ENCODE measurements at regions not wholly inside any gene's neighbourhood (a gene's known extent, or its start where the extent isn't known, plus 50 kb on each side); places are given as distances from the start of the nearest gene placed in this dataset.

DNA sequence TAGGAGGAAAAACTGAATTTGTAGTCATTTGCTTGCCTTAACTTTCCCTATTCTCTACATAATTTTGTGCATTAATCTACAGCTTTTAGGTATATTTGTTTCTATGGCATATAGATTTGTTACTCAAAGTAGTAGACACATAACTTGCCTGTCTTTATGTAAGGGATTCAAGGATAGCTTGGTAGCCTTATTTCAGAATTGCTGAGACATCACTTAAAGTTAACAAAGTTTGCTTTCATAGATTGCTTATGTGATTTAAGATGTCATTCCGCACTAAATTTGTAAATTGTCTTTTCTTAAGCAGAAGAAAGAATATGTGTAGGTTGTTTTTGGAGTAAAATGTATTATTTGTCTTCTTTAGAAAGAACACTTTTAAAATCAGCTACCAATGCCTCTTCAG, 477.7 kb upstream of the NOVA1 start:
- H3K36me3 ChIP-seq (ENCODE audit: control insufficient read depth in 2 of 2, insufficient read depth in 2 of 2, low read length in 1 of 2) = no peaks in the 10 kb centered on the region
- no peaks in the 10 kb centered on the region for H3K4me1 ChIP-seq (ENCODE audit: control insufficient read depth in 2 of 2, insufficient read depth in 2 of 2, low read length in 1 of 2)
- H3K9me3 ChIP-seq (ENCODE audit: control insufficient read depth in 2 of 2, insufficient read depth in 1 of 2, low read depth in 1 of 2, low read length in 1 of 2) = no peaks in the 10 kb centered on the region
- WGBS, 2 donors = 88% methylated on average over 1 of the region's 1 CpG
- no peaks in the 10 kb centered on the region for H3K27me3 ChIP-seq (ENCODE audit: control insufficient read depth in 1 of 2, insufficient read depth in 2 of 2, low read length in 2 of 2)
- H3K27ac ChIP-seq (ENCODE audit: low read depth in 2 of 2, low read length in 1 of 2) = no peak overlapping the region
- H3K4me3 ChIP-seq (ENCODE audit: low read depth in 1 of 2, low read length in 2 of 2) = no peak overlapping the region

DNA sequence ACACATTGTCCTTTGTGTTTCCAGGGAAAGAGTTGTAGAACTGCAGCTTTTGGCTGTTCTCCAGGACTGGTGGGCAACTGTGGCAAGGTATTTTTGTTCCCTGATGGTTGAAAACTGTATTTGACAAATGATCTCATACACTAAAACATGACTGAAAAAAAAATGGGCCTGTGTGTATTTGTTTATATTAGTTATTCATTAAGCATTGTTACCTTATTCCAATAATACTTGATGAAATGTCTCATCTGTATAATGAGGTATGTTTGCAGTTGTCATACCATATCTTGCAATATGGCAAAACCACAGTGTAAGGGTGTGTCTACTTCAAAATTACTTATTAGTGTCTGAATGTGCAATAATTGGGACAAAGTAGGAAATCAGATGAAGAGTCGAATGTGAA, 479.4 kb upstream of the NOVA1 start:
- Histone ChIP-seq H3K36me3 (ENCODE audit: control insufficient read depth in 2 of 2, insufficient read depth in 2 of 2, low read length in 1 of 2) (no peaks in the 10 kb centered on the region), H3K9me3 (ENCODE audit: control insufficient read depth in 2 of 2, insufficient read depth in 1 of 2, low read depth in 1 of 2, low read length in 1 of 2) (no peaks in the 10 kb centered on the region), H3K4me3 (ENCODE audit: low read depth in 1 of 2, low read length in 2 of 2) (no peak overlapping the region), H3K27ac (ENCODE audit: low read depth in 2 of 2, low read length in 1 of 2) (no peak overlapping the region), H3K4me1 (ENCODE audit: control insufficient read depth in 2 of 2, insufficient read depth in 2 of 2, low read length in 1 of 2) (no peaks in the 10 kb centered on the region), H3K27me3 (ENCODE audit: control insufficient read depth in 1 of 2, insufficient read depth in 2 of 2, low read length in 2 of 2) (no peaks in the 10 kb centered on the region)
- 58 to 65% methylated on average over 1 of the region's 1 CpG for WGBS, 2 donors

DNA sequence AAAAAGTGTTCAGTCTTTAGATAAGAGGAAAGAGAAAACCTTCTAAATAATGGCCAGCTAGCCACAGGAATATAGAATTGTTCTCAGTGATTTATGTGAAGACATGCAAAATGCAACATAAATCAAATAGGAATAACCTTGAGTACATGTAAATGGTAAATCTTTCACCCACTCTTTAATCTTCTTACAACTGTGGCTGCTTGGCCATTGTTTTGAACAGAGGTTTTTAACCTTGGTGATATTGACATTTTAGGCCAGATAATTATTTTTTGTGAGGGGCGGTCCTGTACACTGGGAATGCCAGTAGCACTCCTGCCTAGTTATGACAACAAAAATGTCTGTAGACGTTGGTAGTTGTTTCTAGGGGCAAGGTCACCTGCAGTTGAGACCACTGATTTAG, 479.9 kb upstream of the NOVA1 start:
- H3K9me3 ChIP-seq (ENCODE audit: control insufficient read depth in 2 of 2, insufficient read depth in 1 of 2, low read depth in 1 of 2, low read length in 1 of 2) = no peaks in the 10 kb centered on the region
- no peak overlapping the region for H3K4me3 ChIP-seq (ENCODE audit: low read depth in 1 of 2, low read length in 2 of 2)
- no peaks in the 10 kb centered on the region for H3K27me3 ChIP-seq (ENCODE audit: control insufficient read depth in 1 of 2, insufficient read depth in 2 of 2, low read length in 2 of 2)
- WGBS, 2 donors = 23 to 30% methylated on average over 2 of the region's 2 CpGs
- no peaks in the 10 kb centered on the region for H3K36me3 ChIP-seq (ENCODE audit: control insufficient read depth in 2 of 2, insufficient read depth in 2 of 2, low read length in 1 of 2)
- no peaks in the 10 kb centered on the region for H3K4me1 ChIP-seq (ENCODE audit: control insufficient read depth in 2 of 2, insufficient read depth in 2 of 2, low read length in 1 of 2)
- no peak overlapping the region for H3K27ac ChIP-seq (ENCODE audit: low read depth in 2 of 2, low read length in 1 of 2)

DNA sequence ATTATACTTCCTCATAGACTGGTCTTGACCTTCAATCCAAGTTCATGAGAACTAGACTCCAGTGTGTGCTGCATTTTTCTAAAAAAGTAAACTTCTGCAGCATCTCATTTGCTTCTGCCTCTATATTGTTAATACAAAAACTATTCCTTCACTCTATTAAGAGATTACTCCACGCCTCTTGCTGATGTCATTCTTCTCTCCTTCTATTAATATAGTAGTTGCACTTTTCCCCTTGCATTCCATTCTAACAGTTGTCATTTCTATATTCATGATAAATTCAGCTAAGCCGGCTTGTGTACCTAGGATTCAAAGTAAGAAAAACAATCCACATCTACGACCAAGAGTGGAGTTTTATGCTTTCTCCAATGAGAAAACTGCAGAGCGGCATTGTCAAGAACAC, 480.4 kb upstream of the NOVA1 start:
- H3K4me3 ChIP-seq (ENCODE audit: low read depth in 1 of 2, low read length in 2 of 2) = no peak overlapping the region
- 63 to 67% methylated on average over 4 of the region's 4 CpGs for WGBS, 2 donors
- no peaks in the 10 kb centered on the region for H3K36me3 ChIP-seq (ENCODE audit: control insufficient read depth in 2 of 2, insufficient read depth in 2 of 2, low read length in 1 of 2)
- no peaks in the 10 kb centered on the region for H3K9me3 ChIP-seq (ENCODE audit: control insufficient read depth in 2 of 2, insufficient read depth in 1 of 2, low read depth in 1 of 2, low read length in 1 of 2)
- H3K27ac ChIP-seq (ENCODE audit: low read depth in 2 of 2, low read length in 1 of 2) = no peak overlapping the region
- H3K27me3 ChIP-seq (ENCODE audit: control insufficient read depth in 1 of 2, insufficient read depth in 2 of 2, low read length in 2 of 2) = no peaks in the 10 kb centered on the region
- H3K4me1 ChIP-seq (ENCODE audit: control insufficient read depth in 2 of 2, insufficient read depth in 2 of 2, low read length in 1 of 2) = no peaks in the 10 kb centered on the region

- Histone ChIP-seq H3K36me3 (ENCODE audit: control insufficient read depth in 2 of 2, insufficient read depth in 2 of 2, low read length in 1 of 2) (no peaks in the 10 kb centered on the region), H3K9me3 (ENCODE audit: control insufficient read depth in 2 of 2, insufficient read depth in 1 of 2, low read depth in 1 of 2, low read length in 1 of 2) (no peaks in the 10 kb centered on the region), H3K4me3 (ENCODE audit: low read depth in 1 of 2, low read length in 2 of 2) (no peak overlapping the region), H3K27me3 (ENCODE audit: control insufficient read depth in 1 of 2, insufficient read depth in 2 of 2, low read length in 2 of 2) (no peaks in the 10 kb centered on the region), H3K27ac (ENCODE audit: low read depth in 2 of 2, low read length in 1 of 2) (no peak overlapping the region), H3K4me1 (ENCODE audit: control insufficient read depth in 2 of 2, insufficient read depth in 2 of 2, low read length in 1 of 2) (no peaks in the 10 kb centered on the region)
- 92 to 93% methylated on average over 1 of the region's 1 CpG for WGBS, 2 donors
Observed at GRCh38 chr14:27079716-27080115, 481.9 kb upstream of the NOVA1 start.

- Histone ChIP-seq H3K27ac (ENCODE audit: low read depth in 2 of 2, low read length in 1 of 2) (no peak overlapping the region), H3K9me3 (ENCODE audit: control insufficient read depth in 2 of 2, insufficient read depth in 1 of 2, low read depth in 1 of 2, low read length in 1 of 2) (no peaks in the 10 kb centered on the region), H3K27me3 (ENCODE audit: control insufficient read depth in 1 of 2, insufficient read depth in 2 of 2, low read length in 2 of 2) (no peaks in the 10 kb centered on the region), H3K4me1 (ENCODE audit: control insufficient read depth in 2 of 2, insufficient read depth in 2 of 2, low read length in 1 of 2) (no peaks in the 10 kb centered on the region), H3K4me3 (ENCODE audit: low read depth in 1 of 2, low read length in 2 of 2) (no peak overlapping the region), H3K36me3 (ENCODE audit: control insufficient read depth in 2 of 2, insufficient read depth in 2 of 2, low read length in 1 of 2) (no peaks in the 10 kb centered on the region)
- 38 to 53% methylated on average over 3 of the region's 3 CpGs for WGBS, 2 donors
Observed at GRCh38 chr14:27085500-27085899, 487.7 kb upstream of the NOVA1 start.

- Histone ChIP-seq H3K27ac (ENCODE audit: low read depth in 2 of 2, low read length in 1 of 2) (no peak overlapping the region), H3K4me3 (ENCODE audit: low read depth in 1 of 2, low read length in 2 of 2) (no peak overlapping the region), H3K27me3 (ENCODE audit: control insufficient read depth in 1 of 2, insufficient read depth in 2 of 2, low read length in 2 of 2) (no peaks in the 10 kb centered on the region), H3K4me1 (ENCODE audit: control insufficient read depth in 2 of 2, insufficient read depth in 2 of 2, low read length in 1 of 2) (no peaks in the 10 kb centered on the region), H3K36me3 (ENCODE audit: control insufficient read depth in 2 of 2, insufficient read depth in 2 of 2, low read length in 1 of 2) (no peaks in the 10 kb centered on the region), H3K9me3 (ENCODE audit: control insufficient read depth in 2 of 2, insufficient read depth in 1 of 2, low read depth in 1 of 2, low read length in 1 of 2) (no peaks in the 10 kb centered on the region)
- 73 to 81% methylated on average over 3 of the region's 3 CpGs for WGBS, 2 donors
Observed at GRCh38 chr14:27090716-27091115, 492.9 kb upstream of the NOVA1 start.

DNA sequence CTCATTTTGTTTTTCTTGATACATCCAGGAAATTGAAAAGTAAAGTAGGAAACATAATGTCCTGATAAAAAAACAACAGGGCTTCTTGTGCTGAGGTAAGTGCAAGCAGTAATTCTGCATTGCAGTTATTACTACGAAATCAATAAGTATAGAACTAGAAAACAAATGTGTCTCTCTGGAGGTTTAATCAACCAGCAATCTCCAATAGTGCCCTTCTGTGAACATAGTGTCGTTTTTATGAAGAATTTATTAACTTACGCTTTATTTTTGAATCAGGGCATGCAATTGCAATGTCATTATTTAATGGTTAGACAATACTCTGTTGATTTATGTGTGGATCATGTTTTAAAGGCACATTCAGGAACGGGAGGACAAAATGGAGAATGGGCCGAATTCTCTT, 494.1 kb upstream of the NOVA1 start:
- Histone ChIP-seq H3K27ac (ENCODE audit: low read depth in 2 of 2, low read length in 1 of 2) (no peak overlapping the region), H3K36me3 (ENCODE audit: control insufficient read depth in 2 of 2, insufficient read depth in 2 of 2, low read length in 1 of 2) (no peaks in the 10 kb centered on the region), H3K27me3 (ENCODE audit: control insufficient read depth in 1 of 2, insufficient read depth in 2 of 2, low read length in 2 of 2) (no peaks in the 10 kb centered on the region), H3K9me3 (ENCODE audit: control insufficient read depth in 2 of 2, insufficient read depth in 1 of 2, low read depth in 1 of 2, low read length in 1 of 2) (no peaks in the 10 kb centered on the region), H3K4me3 (ENCODE audit: low read depth in 1 of 2, low read length in 2 of 2) (no peak overlapping the region), H3K4me1 (ENCODE audit: control insufficient read depth in 2 of 2, insufficient read depth in 2 of 2, low read length in 1 of 2) (no peaks in the 10 kb centered on the region)
- 57 to 64% methylated on average over 5 of the region's 5 CpGs for WGBS, 2 donors

- no peaks in the 10 kb centered on the region for H3K27me3 ChIP-seq (ENCODE audit: control insufficient read depth in 1 of 2, insufficient read depth in 2 of 2, low read length in 2 of 2)
- no peak overlapping the region for H3K27ac ChIP-seq (ENCODE audit: low read depth in 2 of 2, low read length in 1 of 2)
- 75 to 77% methylated on average over 4 of the region's 4 CpGs for WGBS, 2 donors
- H3K4me3 ChIP-seq (ENCODE audit: low read depth in 1 of 2, low read length in 2 of 2) = no peak overlapping the region
- no peaks in the 10 kb centered on the region for H3K4me1 ChIP-seq (ENCODE audit: control insufficient read depth in 2 of 2, insufficient read depth in 2 of 2, low read length in 1 of 2)
- no peaks in the 10 kb centered on the region for H3K36me3 ChIP-seq (ENCODE audit: control insufficient read depth in 2 of 2, insufficient read depth in 2 of 2, low read length in 1 of 2)
- H3K9me3 ChIP-seq (ENCODE audit: control insufficient read depth in 2 of 2, insufficient read depth in 1 of 2, low read depth in 1 of 2, low read length in 1 of 2) = no peaks in the 10 kb centered on the region
Observed at GRCh38 chr14:27096091-27096490, 498.3 kb upstream of the NOVA1 start.

DNA sequence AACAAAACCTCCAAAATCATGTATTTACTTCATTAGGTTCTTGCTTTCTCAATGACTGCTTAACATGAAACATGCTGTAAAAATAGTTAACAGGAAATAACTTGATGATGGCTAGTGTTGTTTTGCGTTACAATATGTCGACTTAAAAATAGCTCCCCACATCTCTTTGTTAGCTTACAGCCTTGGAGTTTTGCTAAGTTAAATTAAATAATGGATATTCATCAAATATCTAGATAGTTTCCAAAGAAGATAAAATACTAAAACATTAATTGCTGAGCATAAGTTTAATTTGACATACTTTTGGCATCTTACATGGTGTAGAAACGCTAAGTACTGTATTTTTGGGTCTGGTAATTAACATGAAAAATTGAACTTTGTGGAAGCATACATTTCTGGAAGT, 500.6 kb upstream of the NOVA1 start:
- H3K4me1 ChIP-seq (ENCODE audit: control insufficient read depth in 2 of 2, insufficient read depth in 2 of 2, low read length in 1 of 2) = no peaks in the 10 kb centered on the region
- no peaks in the 10 kb centered on the region for H3K36me3 ChIP-seq (ENCODE audit: control insufficient read depth in 2 of 2, insufficient read depth in 2 of 2, low read length in 1 of 2)
- no peaks in the 10 kb centered on the region for H3K9me3 ChIP-seq (ENCODE audit: control insufficient read depth in 2 of 2, insufficient read depth in 1 of 2, low read depth in 1 of 2, low read length in 1 of 2)
- 41 to 51% methylated on average over 3 of the region's 3 CpGs for WGBS, 2 donors
- no peak overlapping the region for H3K27ac ChIP-seq (ENCODE audit: low read depth in 2 of 2, low read length in 1 of 2)
- H3K27me3 ChIP-seq (ENCODE audit: control insufficient read depth in 1 of 2, insufficient read depth in 2 of 2, low read length in 2 of 2) = no peaks in the 10 kb centered on the region
- no peak overlapping the region for H3K4me3 ChIP-seq (ENCODE audit: low read depth in 1 of 2, low read length in 2 of 2)

Measured in esophagus (tissue), 2 donors.